ENCODE measurements at regions not wholly inside any gene's neighbourhood (a gene's known extent, or its start where the extent isn't known, plus 50 kb on each side); places are given as distances from the start of the nearest gene placed in this dataset.

GRCh38 chr2:66109419-66109818 is 325.5 kb upstream of the MEIS1 start:
- TF ChIP-seq, protein P1, sequence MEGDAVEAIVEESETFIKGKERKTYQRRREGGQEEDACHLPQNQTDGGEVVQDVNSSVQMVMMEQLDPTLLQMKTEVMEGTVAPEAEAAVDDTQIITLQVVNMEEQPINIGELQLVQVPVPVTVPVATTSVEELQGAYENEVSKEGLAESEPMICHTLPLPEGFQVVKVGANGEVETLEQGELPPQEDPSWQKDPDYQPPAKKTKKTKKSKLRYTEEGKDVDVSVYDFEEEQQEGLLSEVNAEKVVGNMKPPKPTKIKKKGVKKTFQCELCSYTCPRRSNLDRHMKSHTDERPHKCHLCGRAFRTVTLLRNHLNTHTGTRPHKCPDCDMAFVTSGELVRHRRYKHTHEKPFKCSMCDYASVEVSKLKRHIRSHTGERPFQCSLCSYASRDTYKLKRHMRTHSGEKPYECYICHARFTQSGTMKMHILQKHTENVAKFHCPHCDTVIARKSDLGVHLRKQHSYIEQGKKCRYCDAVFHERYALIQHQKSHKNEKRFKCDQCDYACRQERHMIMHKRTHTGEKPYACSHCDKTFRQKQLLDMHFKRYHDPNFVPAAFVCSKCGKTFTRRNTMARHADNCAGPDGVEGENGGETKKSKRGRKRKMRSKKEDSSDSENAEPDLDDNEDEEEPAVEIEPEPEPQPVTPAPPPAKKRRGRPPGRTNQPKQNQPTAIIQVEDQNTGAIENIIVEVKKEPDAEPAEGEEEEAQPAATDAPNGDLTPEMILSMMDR (IDR thresholded peaks at IDR 0.05) = no peak
- no peak for TF ChIP-seq POLR2A (IDR thresholded peaks at IDR 0.05)
